ENCODE measurements at regions not wholly inside any gene's neighbourhood (a gene's known extent, or its start where the extent isn't known, plus 50 kb on each side); places are given as distances from the start of the nearest gene placed in this dataset.

DNA sequence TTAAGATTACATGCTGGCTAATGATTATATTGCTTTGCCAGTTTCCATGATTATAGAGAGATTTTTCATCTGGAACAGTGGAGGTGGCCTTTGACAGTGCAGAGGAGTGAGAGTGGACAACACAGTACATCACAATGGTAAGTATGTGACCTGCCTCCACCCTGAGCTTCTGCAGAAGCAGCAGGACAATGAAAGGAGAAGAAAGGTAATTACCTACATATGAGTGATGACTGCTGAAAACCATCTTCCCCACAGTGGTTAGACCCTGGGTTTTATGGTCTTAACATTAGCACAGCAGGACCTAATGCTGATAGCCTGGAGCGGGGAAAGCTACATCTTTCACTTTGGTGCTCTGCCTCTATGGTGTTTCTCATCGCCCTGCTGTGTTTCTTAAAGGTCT, 454.7 kb upstream of the DDI1 start:
- TF ChIP-seq EZH2phosphoT487 (IDR thresholded peaks at IDR 0.05; ENCODE audit: insufficient read depth, low read depth) (no peak), EZH2 (IDR thresholded peaks at IDR 0.05; ENCODE audit: insufficient read depth, poor library complexity, severe bottlenecking) (no peak)
- Histone ChIP-seq H3K4me3 (no peak overlapping the region), H3K36me3 (ENCODE audit: low read depth) (no peaks in the 10 kb centered on the region), H3F3A (ENCODE audit: insufficient read depth) (no peaks in the 10 kb centered on the region), H4K20me1 (ENCODE audit: insufficient read depth) (no peaks in the 10 kb centered on the region), H3K9me2 (ENCODE audit: insufficient read depth) (no peaks in the 10 kb centered on the region), H3K4me1 (ENCODE audit: insufficient read depth) (peaks cover 11% of the 10 kb centered on the region; the same call in 1 of the 2 replicates), H3K9me3 (ENCODE audit: low read depth) (no peaks in the 10 kb centered on the region), H3K79me2 (ENCODE audit: insufficient read depth) (no peaks in the 10 kb centered on the region), H3K9ac (no peak overlapping the region), H3K27ac (no peak overlapping the region), H3K27me3 (replicated peaks; ENCODE audit: insufficient read depth) (no peaks in the 10 kb centered on the region), H3K4me2 (ENCODE audit: unreplicated experiment) (no peak overlapping the region), H2AFZ (no peak overlapping the region)
- DNase-seq, result no peak
- in situ Hi-C loops (cut with MboI), result no loop called here
- WGBS, 2 experiments (ENCODE audit: low coverage in 1 of 2, low lambda C conversion rate in 2 of 2, missing lambda C conversion rate in 2 of 2), result 58 to 66% methylated on average over 2 of the region's 2 CpGs

DNA sequence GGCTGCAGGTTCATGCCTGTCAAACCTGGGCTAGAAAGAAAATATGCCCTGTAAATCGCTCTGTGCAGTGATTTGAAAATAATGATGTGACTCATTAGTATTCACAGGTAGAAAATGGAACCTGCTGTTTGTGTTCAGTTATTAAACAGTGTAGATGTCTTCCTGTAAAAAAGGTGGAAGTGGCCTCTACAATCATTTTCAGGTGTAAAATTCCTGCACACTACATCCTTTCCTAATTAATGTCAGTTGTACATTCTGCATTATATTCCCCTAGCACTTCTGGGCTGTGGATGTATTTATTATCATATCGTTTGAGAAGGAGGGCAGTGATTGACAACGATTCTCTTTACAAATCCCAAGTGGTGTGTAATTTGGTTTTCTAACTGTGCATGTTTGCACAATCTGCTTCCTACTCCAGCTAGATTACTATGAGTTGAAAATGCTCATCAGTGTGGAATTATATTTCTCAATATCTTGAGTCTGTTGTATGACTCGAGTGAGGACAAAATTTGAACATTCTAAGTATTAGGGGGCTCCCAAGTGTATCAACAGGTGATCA, 454.0 kb upstream of the DDI1 start:
- no peaks in the 10 kb centered on the region for H4K20me1 ChIP-seq (ENCODE audit: insufficient read depth)
- no peak overlapping the region for H3K9ac ChIP-seq
- no peaks in the 10 kb centered on the region for H3K36me3 ChIP-seq (ENCODE audit: low read depth)
- H3K4me3 ChIP-seq, result no peak overlapping the region
- no peaks in the 10 kb centered on the region for H3K79me2 ChIP-seq (ENCODE audit: insufficient read depth)
- H3K4me2 ChIP-seq (ENCODE audit: unreplicated experiment), result peak overlapping the region; percentile 4
- no peaks in the 10 kb centered on the region for H3F3A ChIP-seq (ENCODE audit: insufficient read depth)
- DNase-seq, result peak; percentile 66
- no peaks in the 10 kb centered on the region for H3K9me3 ChIP-seq (ENCODE audit: low read depth)
- in situ Hi-C loops (cut with MboI), result no loop called here
- no peak overlapping the region for H3K27ac ChIP-seq
- no peak for TF ChIP-seq EZH2phosphoT487 (IDR thresholded peaks at IDR 0.05; ENCODE audit: insufficient read depth, low read depth)
- TF ChIP-seq EZH2 (IDR thresholded peaks at IDR 0.05; ENCODE audit: insufficient read depth, poor library complexity, severe bottlenecking), result no peak
- H3K4me1 ChIP-seq (ENCODE audit: insufficient read depth), result peaks cover 11% of the 10 kb centered on the region; the same call in 1 of the 2 replicates
- H3K27me3 ChIP-seq (replicated peaks; ENCODE audit: insufficient read depth), result no peaks in the 10 kb centered on the region
- no peaks in the 10 kb centered on the region for H3K9me2 ChIP-seq (ENCODE audit: insufficient read depth)
- whole genome bisulfite sequencing, 2 experiments (ENCODE audit: low coverage in 1 of 2, low lambda C conversion rate in 2 of 2, missing lambda C conversion rate in 2 of 2), result 47 to 49% methylated on average over 4 of the region's 4 CpGs
- H2AFZ ChIP-seq, result no peak overlapping the region

DNA sequence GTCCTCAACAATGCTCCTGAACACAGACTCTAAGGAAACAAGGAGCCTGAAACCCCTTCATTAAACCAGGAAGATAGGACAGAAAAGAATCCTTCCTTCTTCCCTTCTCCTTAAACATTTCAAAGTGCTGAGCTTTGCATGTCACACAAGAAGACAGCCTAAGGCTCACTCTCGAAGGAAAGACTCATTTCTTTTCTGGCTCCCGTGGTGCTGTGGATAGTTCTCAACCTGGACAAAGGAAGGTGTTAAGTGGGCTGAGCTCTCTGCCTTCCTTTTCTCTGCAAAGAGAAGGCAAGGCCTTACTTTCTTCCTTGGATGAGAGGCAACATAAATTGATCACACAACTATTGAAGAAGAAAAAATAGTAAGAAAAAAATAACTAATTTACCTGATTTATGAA, 452.4 kb upstream of the DDI1 start:
- Histone ChIP-seq H3K27me3 (replicated peaks; ENCODE audit: insufficient read depth) (no peaks in the 10 kb centered on the region), H3K27ac (no peak overlapping the region), H4K20me1 (ENCODE audit: insufficient read depth) (no peaks in the 10 kb centered on the region), H3F3A (ENCODE audit: insufficient read depth) (no peaks in the 10 kb centered on the region), H3K9ac (no peak overlapping the region), H3K79me2 (ENCODE audit: insufficient read depth) (no peaks in the 10 kb centered on the region), H3K9me3 (ENCODE audit: low read depth) (no peaks in the 10 kb centered on the region), H3K4me2 (ENCODE audit: unreplicated experiment) (no peak overlapping the region), H3K36me3 (ENCODE audit: low read depth) (no peaks in the 10 kb centered on the region), H3K4me1 (ENCODE audit: insufficient read depth) (peaks cover 11% of the 10 kb centered on the region; the same call in 1 of the 2 replicates), H3K4me3 (no peak overlapping the region), H2AFZ (no peak overlapping the region), H3K9me2 (ENCODE audit: insufficient read depth) (no peaks in the 10 kb centered on the region)
- in situ Hi-C loops (cut with MboI), result no loop called here
- TF ChIP-seq EZH2phosphoT487 (IDR thresholded peaks at IDR 0.05; ENCODE audit: insufficient read depth, low read depth) (no peak), EZH2 (IDR thresholded peaks at IDR 0.05; ENCODE audit: insufficient read depth, poor library complexity, severe bottlenecking) (no peak)
- no peak for DNase-seq
- WGBS, 2 experiments (ENCODE audit: low coverage in 1 of 2, low lambda C conversion rate in 2 of 2, missing lambda C conversion rate in 2 of 2), result 72 to 82% methylated on average over 2 of the region's 2 CpGs

DNA sequence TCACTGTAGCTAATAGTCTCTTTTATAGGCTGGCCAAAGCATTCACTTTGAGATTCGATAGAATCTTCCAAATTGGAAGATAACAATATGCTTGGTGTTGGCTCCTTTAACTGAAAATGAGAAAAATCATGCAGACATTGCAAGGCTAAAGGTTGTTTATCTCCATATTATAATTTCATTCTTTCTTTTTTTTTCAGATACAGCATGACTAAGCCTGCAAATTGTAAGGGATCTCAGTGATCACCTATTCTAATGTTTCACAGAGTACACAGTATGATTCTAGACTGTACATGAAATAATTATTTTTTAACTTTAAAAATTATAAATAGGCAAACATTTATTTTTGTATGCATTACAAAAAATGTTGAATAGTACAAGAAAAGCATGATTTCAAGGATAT, 451.7 kb upstream of the DDI1 start:
- Histone ChIP-seq H3K4me3 (no peak overlapping the region), H3K27ac (no peak overlapping the region), H3F3A (ENCODE audit: insufficient read depth) (no peaks in the 10 kb centered on the region), H2AFZ (no peak overlapping the region), H3K9me2 (ENCODE audit: insufficient read depth) (no peaks in the 10 kb centered on the region), H3K9ac (no peak overlapping the region), H3K4me2 (ENCODE audit: unreplicated experiment) (no peak overlapping the region), H3K27me3 (replicated peaks; ENCODE audit: insufficient read depth) (no peaks in the 10 kb centered on the region), H3K79me2 (ENCODE audit: insufficient read depth) (no peaks in the 10 kb centered on the region), H4K20me1 (ENCODE audit: insufficient read depth) (no peaks in the 10 kb centered on the region), H3K9me3 (ENCODE audit: low read depth) (no peaks in the 10 kb centered on the region), H3K36me3 (ENCODE audit: low read depth) (no peaks in the 10 kb centered on the region), H3K4me1 (ENCODE audit: insufficient read depth) (peaks cover 11% of the 10 kb centered on the region; the same call in 1 of the 2 replicates)
- in situ Hi-C loops (cut with MboI), result no loop called here
- 60 to 62% methylated on average over 1 of the region's 1 CpG for WGBS, 2 experiments (ENCODE audit: low coverage in 1 of 2, low lambda C conversion rate in 2 of 2, missing lambda C conversion rate in 2 of 2)
- DNase-seq, result no peak
- TF ChIP-seq EZH2phosphoT487 (IDR thresholded peaks at IDR 0.05; ENCODE audit: insufficient read depth, low read depth), result no peak
- TF ChIP-seq EZH2 (IDR thresholded peaks at IDR 0.05; ENCODE audit: insufficient read depth, poor library complexity, severe bottlenecking), result no peak

- Histone ChIP-seq H3K4me3 (no peak overlapping the region), H3K9ac (no peak overlapping the region), H3K4me1 (ENCODE audit: insufficient read depth) (peaks cover 11% of the 10 kb centered on the region; the same call in 1 of the 2 replicates), H3F3A (ENCODE audit: insufficient read depth) (no peaks in the 10 kb centered on the region), H3K9me3 (ENCODE audit: low read depth) (no peaks in the 10 kb centered on the region), H3K27ac (no peak overlapping the region), H3K4me2 (ENCODE audit: unreplicated experiment) (no peak overlapping the region), H2AFZ (no peak overlapping the region), H3K36me3 (ENCODE audit: low read depth) (no peaks in the 10 kb centered on the region), H3K9me2 (ENCODE audit: insufficient read depth) (no peaks in the 10 kb centered on the region), H3K79me2 (ENCODE audit: insufficient read depth) (no peaks in the 10 kb centered on the region), H3K27me3 (replicated peaks; ENCODE audit: insufficient read depth) (no peaks in the 10 kb centered on the region), H4K20me1 (ENCODE audit: insufficient read depth) (no peaks in the 10 kb centered on the region)
- no peak for TF ChIP-seq EZH2 (IDR thresholded peaks at IDR 0.05; ENCODE audit: insufficient read depth, poor library complexity, severe bottlenecking)
- no peak for TF ChIP-seq EZH2phosphoT487 (IDR thresholded peaks at IDR 0.05; ENCODE audit: insufficient read depth, low read depth)
- in situ Hi-C loops (cut with MboI), result no loop called here
- 76 to 82% methylated on average over 2 of the region's 2 CpGs for WGBS, 2 experiments (ENCODE audit: low coverage in 1 of 2, low lambda C conversion rate in 2 of 2, missing lambda C conversion rate in 2 of 2)
- DNase-seq, result no peak
Measured at GRCh38 chr11:103585401-103585800, 451.0 kb upstream of the DDI1 start.

Data from GM23248 (cell line).